ENCODE measurements at regions not wholly inside any gene's neighbourhood (a gene's known extent, or its start where the extent isn't known, plus 50 kb on each side); places are given as distances from the start of the nearest gene placed in this dataset.

- in situ Hi-C loops (cut with MboI; ENCODE audit: low pct_ligation_motif_present in 1 of 4, low pct_unique_long_range_greater_than_20kb in 1 of 4, low sequenced_read_pairs in 3 of 4) (loop anchor here in 3 of 4 donors (25.0 kb wide), 3 partner anchors 356 to 706 kb away; no protein-coding TSS in a partner anchor), intact Hi-C loops (cut with DNase I; ENCODE audit: low total_unique reads) (no loop called here)
- H3K4me3 ChIP-seq, result no peak overlapping the region
- DNase-seq, result no peak
- H3K36me3 ChIP-seq, result no peaks in the 10 kb centered on the region
- H3K27ac ChIP-seq, result no peak overlapping the region
- WGBS, 2 donors (ENCODE audit: low coverage in 1 of 2), result 61 to 100% methylated on average over 2 of the region's 2 CpGs
- no peaks in the 10 kb centered on the region for H3K4me1 ChIP-seq
- no peaks in the 10 kb centered on the region for H3K27me3 ChIP-seq
- TF ChIP-seq EP300 (IDR thresholded peaks at IDR 0.05; ENCODE audit: low read depth), result no peak
- TF ChIP-seq POLR2AphosphoS5 (IDR thresholded peaks at IDR 0.05), result no peak
- TF ChIP-seq POLR2A (IDR thresholded peaks at IDR 0.05), result no peak
- TF ChIP-seq, protein P1, sequence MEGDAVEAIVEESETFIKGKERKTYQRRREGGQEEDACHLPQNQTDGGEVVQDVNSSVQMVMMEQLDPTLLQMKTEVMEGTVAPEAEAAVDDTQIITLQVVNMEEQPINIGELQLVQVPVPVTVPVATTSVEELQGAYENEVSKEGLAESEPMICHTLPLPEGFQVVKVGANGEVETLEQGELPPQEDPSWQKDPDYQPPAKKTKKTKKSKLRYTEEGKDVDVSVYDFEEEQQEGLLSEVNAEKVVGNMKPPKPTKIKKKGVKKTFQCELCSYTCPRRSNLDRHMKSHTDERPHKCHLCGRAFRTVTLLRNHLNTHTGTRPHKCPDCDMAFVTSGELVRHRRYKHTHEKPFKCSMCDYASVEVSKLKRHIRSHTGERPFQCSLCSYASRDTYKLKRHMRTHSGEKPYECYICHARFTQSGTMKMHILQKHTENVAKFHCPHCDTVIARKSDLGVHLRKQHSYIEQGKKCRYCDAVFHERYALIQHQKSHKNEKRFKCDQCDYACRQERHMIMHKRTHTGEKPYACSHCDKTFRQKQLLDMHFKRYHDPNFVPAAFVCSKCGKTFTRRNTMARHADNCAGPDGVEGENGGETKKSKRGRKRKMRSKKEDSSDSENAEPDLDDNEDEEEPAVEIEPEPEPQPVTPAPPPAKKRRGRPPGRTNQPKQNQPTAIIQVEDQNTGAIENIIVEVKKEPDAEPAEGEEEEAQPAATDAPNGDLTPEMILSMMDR (IDR thresholded peaks at IDR 0.05), result no peak
- no peaks in the 10 kb centered on the region for H3K9me3 ChIP-seq
Observed at GRCh38 chr3:117005911-117006522, 296.4 kb downstream of the TUSC7 start.

DNA sequence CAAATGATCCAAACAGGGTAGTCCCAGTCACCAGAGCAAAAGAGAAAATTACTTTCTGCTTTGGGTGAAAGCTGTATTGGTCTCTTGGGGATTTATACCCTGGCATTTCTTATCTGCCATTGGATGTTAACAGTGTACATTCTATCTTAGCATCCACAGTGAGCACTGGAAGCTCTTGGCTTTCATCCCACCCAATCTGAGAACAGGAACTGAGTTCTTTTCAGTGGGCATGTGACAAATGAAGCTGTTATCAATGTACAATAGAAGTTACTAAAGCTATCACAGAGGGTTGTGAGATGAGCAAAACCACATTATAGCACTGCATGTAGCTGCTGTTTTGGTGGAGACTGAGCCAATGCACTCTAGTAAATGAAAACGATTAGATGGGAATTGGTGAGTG is 300.7 kb downstream of the TUSC7 start:
- intact Hi-C loops (cut with DNase I; ENCODE audit: low total_unique reads), result no loop called here
- DNase-seq, result no peak
- TF ChIP-seq POLR2A (IDR thresholded peaks at IDR 0.05) (no peak), EP300 (IDR thresholded peaks at IDR 0.05; ENCODE audit: low read depth) (no peak), POLR2AphosphoS5 (IDR thresholded peaks at IDR 0.05) (no peak)
- TF ChIP-seq, protein P1 (IDR thresholded peaks at IDR 0.05), result no peak
- in situ Hi-C loops (cut with MboI; ENCODE audit: low pct_ligation_motif_present in 1 of 4, low pct_unique_long_range_greater_than_20kb in 1 of 4, low sequenced_read_pairs in 3 of 4), result loop anchor here in 3 of 4 donors (25.0 kb wide), 3 partner anchors 352 to 702 kb away; no protein-coding TSS in a partner anchor
- no peaks in the 10 kb centered on the region for H3K36me3 ChIP-seq
- WGBS, 2 donors (ENCODE audit: low coverage in 1 of 2), result 60 to 67% methylated on average over 1 of the region's 1 CpG
- no peaks in the 10 kb centered on the region for H3K4me1 ChIP-seq
- no peaks in the 10 kb centered on the region for H3K9me3 ChIP-seq
- H3K4me3 ChIP-seq, result no peak overlapping the region
- no peaks in the 10 kb centered on the region for H3K27me3 ChIP-seq
- no peak overlapping the region for H3K27ac ChIP-seq

DNA sequence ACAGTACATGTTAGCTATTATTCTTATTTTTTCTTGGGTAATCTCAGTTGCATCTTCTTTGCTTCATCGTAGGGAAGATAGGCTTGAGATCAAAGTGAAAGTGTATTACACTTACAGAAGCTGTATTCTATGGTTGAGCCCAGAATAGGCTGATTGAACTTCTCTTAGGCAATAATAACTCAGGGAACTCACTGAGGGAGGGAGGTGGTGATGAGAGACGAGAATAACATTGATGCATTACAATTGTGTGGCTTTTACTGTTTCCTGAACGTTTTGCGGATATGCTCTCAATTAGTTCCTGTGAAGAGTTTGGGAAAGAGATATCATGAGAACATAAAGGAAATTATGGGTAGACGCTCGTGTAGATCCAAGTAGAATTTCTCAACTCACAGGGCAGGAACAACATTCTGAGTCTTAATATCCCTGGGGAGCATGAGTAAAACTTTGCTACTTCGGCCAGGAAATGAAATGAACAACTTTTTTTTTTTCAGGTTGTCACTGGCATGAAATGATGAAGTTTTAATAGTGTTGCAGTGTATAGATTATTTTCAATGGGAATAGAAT is 302.2 kb downstream of the TUSC7 start:
- Histone ChIP-seq H3K36me3 (no peaks in the 10 kb centered on the region), H3K9me3 (no peaks in the 10 kb centered on the region), H3K4me1 (no peaks in the 10 kb centered on the region), H3K27me3 (no peaks in the 10 kb centered on the region), H3K4me3 (no peak overlapping the region), H3K27ac (no peak overlapping the region)
- no peak for DNase-seq
- no peak for TF ChIP-seq POLR2A (IDR thresholded peaks at IDR 0.05)
- no peak for TF ChIP-seq POLR2AphosphoS5 (IDR thresholded peaks at IDR 0.05)
- TF ChIP-seq, protein P1 (IDR thresholded peaks at IDR 0.05), result no peak
- TF ChIP-seq EP300 (IDR thresholded peaks at IDR 0.05; ENCODE audit: low read depth), result no peak
- 69 to 87% methylated on average over 7 of the region's 7 CpGs for WGBS, 2 donors (ENCODE audit: low coverage in 1 of 2)
- intact Hi-C loops (cut with DNase I; ENCODE audit: low total_unique reads) (no loop called here), in situ Hi-C loops (cut with MboI; ENCODE audit: low pct_ligation_motif_present in 1 of 4, low pct_unique_long_range_greater_than_20kb in 1 of 4, low sequenced_read_pairs in 3 of 4) (loop anchor here in 3 of 4 donors (25.0 kb wide), 3 partner anchors 351 to 701 kb away; no protein-coding TSS in a partner anchor)

GRCh38 chr3:117016378-117016777 is 306.8 kb downstream of the TUSC7 start:
- 80 to 86% methylated on average over 1 to 2 of the region's 2 CpGs for WGBS, 2 donors (ENCODE audit: low coverage in 1 of 2)

More at GRCh38 chr3:117016378-117016777, 306.8 kb downstream of the TUSC7 start:
- in situ Hi-C loops (cut with MboI; ENCODE audit: low pct_ligation_motif_present in 1 of 4, low pct_unique_long_range_greater_than_20kb in 1 of 4, low sequenced_read_pairs in 3 of 4), result loop anchor here in 3 of 4 donors (25.0 kb wide), 3 partner anchors 346 to 696 kb away; no protein-coding TSS in a partner anchor
- intact Hi-C loops (cut with DNase I; ENCODE audit: low total_unique reads), result no loop called here
- TF ChIP-seq POLR2A (IDR thresholded peaks at IDR 0.05) (no peak), EP300 (IDR thresholded peaks at IDR 0.05; ENCODE audit: low read depth) (no peak), POLR2AphosphoS5 (IDR thresholded peaks at IDR 0.05) (no peak)
- TF ChIP-seq, protein P1 (IDR thresholded peaks at IDR 0.05), result no peak
- Histone ChIP-seq H3K4me1 (no peaks in the 10 kb centered on the region), H3K4me3 (no peak overlapping the region), H3K9me3 (no peaks in the 10 kb centered on the region), H3K27me3 (peaks cover 5% of the 10 kb centered on the region), H3K36me3 (no peaks in the 10 kb centered on the region), H3K27ac (no peak overlapping the region)
- no peak for DNase-seq

Measured in transverse colon (tissue), 4 donors.